NAMALWA (cell line): ENCODE measurements at regions not wholly inside any gene's neighbourhood (a gene's known extent, or its start where the extent isn't known, plus 50 kb on each side); places are given as distances from the start of the nearest gene placed in this dataset.

Experiments
- DNase-seq: peaks from one replicate; pipeline ENCODE4 v3.0.0-alpha.2; 2015; ENCODE audit warnings: low spot score

GRCh38 chr18:27627927-27628326 is 442.8 kb upstream of the CHST9 start:
- no peak for DNase-seq

GRCh38 chr18:27621236-27621890 is 436.3 kb upstream of the CHST9 start:
- no peak for DNase-seq

- DNase-seq: no peak
These were observed 434.8 kb upstream of the CHST9 start for GRCh38 chr18:27619906-27620305.

GRCh38 chr18:27619090-27619772 is 434.1 kb upstream of the CHST9 start:
- no peak for DNase-seq

- no peak for DNase-seq
These were observed 431.2 kb upstream of the CHST9 start for GRCh38 chr18:27616324-27616723.

GRCh38 chr18:27614951-27615844 is 430.1 kb upstream of the CHST9 start:
- DNase-seq: no peak

GRCh38 chr18:27609221-27609620 is 424.1 kb upstream of the CHST9 start:
- no peak for DNase-seq

GRCh38 chr18:27608742-27609141 is 423.6 kb upstream of the CHST9 start:
- peak; percentile 37 for DNase-seq

GRCh38 chr18:27608174-27608573 is 423.1 kb upstream of the CHST9 start:
- DNase-seq: no peak

GRCh38 chr18:27606741-27607140 is 421.6 kb upstream of the CHST9 start:
- DNase-seq: no peak

GRCh38 chr18:27605107-27605834 is 420.2 kb upstream of the CHST9 start:
- peak; percentile 67 for DNase-seq

GRCh38 chr18:27604583-27604982 is 419.5 kb upstream of the CHST9 start:
- DNase-seq: no peak

- DNase-seq: no peak
These were observed 417.0 kb upstream of the CHST9 start for GRCh38 chr18:27602092-27602491.

GRCh38 chr18:27600245-27600644 is 415.1 kb upstream of the CHST9 start:
- DNase-seq: no peak

GRCh38 chr18:27599202-27599829 is 414.2 kb upstream of the CHST9 start:
- peak; percentile 62 for DNase-seq

- DNase-seq: no peak
These were observed 410.2 kb upstream of the CHST9 start for GRCh38 chr18:27595113-27595838.

- no peak for DNase-seq
These were observed 400.6 kb upstream of the CHST9 start for GRCh38 chr18:27585602-27586173.

- no peak for DNase-seq
These were observed 398.4 kb upstream of the CHST9 start for GRCh38 chr18:27583466-27583865.

GRCh38 chr18:27582760-27583412 is 397.8 kb upstream of the CHST9 start:
- no peak for DNase-seq

GRCh38 chr18:27581296-27581904 is 396.3 kb upstream of the CHST9 start:
- no peak for DNase-seq
